GM04504 (cell line): ENCODE measurements at regions not wholly inside any gene's neighbourhood (a gene's known extent, or its start where the extent isn't known, plus 50 kb on each side); places are given as distances from the start of the nearest gene placed in this dataset.

Experiments
- DNase-seq: peaks from one replicate; pipeline ENCODE4 v3.0.0-alpha.2; 2012; ENCODE audit warnings: low read depth

DNA sequence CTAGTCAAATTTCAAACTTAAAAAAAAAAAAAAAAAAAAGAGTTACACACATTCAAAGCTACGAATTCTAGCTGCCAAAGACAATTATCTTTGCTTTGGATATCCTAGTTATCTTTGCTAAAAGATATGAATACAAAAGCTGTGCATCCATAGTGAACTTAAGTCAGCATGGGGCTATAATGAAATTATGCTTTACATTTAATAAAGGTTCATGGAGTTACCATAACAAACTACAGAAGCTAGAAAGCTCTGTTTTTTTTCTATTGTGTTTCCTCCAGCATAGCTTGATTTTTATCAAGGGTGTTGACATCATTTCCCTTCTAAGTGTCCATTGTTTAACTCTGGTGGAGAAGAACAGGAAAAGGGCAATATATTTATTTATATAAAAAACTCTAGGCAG lies 234.1 kb downstream of the ANKRD50 start:
- no peak for DNase-seq

DNA sequence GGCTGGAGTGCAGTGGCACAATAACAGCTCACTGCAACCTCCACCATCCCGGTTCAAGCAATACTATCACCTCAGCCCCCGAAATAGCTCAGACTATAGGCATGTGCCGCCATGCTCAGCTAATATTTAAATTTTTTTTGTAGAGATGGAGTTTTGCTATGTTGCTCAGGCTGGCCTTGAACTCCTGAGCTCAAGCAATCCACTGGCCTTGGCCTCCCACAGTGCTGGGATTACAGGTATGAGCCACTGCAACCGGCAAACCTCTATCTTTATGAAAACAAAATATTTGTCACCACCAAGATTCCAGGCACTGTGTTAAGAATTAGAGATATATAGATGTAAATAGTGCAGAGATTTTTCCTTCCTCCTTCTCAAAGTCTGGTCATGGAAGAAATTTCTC lies 232.5 kb downstream of the ANKRD50 start:
- no peak for DNase-seq

DNA sequence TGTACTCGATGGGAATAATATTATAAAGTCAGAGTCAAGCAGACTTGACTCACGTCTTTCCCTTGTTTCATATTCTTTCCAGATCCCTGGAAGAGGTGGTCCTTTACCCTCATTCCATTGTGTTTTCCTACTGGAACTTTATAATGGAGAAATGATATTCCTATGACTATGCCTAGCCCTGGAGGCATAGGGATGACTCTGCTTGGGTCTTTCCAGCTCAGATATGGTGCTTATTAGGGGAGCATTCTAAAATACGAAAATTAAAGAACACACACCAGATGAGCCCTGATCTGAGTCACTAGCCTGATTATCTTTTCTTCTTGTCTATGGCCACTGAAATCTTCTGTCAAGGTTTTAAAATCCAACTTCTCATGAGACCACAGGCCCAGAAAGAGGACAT lies 231.4 kb downstream of the ANKRD50 start:
- no peak for DNase-seq

DNA sequence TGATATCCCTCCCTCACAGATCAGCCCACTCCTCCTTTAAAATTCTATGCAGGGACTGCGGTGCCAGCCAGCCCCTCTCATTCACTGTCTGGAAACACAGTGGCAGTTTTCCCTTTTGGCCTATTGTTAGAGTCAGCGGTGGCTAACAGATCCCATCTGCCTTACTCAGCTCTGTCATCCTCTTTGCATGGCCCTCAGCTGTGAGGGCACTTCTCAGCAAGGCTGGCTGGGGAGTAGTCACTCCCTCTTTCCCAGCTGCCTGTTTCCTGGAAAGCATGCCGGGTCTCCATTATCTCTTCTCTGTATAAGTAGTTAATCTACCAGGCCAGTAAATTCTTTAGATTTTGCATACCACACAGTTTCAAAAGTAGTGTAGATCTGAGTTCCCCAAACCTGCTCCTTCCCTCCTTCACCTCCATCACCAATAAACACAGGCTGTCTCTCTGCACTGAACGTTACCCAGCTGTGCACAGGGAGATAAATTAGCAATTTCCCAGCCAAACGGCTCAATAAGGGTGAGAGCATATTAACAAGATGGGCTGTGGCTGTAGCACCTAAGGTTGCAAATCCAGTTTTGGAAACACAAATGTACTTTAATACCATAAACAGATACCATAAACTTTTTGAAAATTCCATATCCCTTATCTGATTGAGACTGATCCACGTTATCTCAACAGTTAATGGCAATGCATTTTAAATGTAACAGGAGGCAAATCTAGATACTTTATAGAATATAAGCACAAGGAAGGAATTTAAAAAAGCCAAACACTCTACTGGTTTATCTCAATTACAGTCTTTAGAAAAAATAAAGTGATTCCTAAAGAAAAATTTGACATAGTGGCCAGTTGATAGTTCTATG lies 229.3 kb downstream of the ANKRD50 start:
- no peak for DNase-seq

- no peak for DNase-seq
Measured at GRCh38 chr4:124484008-124484407, 228.5 kb downstream of the ANKRD50 start.

DNA sequence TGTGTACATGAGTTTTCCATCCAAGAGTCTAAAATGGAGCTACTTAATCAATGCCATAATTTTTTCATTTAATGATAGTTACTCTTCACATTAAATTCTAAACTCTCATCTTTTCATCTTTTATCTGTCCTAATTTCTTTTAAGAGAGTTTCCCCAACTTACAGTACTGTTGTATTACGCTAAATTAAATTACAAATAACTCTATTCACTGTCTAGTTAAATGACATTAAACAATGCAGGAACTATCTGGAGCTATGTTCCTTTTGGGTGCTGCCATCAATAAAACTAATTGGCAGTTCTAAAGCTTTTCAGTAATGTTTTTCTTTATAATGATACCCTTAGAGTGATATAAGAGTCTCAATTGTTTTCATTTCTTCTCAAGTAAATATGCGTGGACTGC lies 227.6 kb downstream of the ANKRD50 start:
- no peak for DNase-seq

DNA sequence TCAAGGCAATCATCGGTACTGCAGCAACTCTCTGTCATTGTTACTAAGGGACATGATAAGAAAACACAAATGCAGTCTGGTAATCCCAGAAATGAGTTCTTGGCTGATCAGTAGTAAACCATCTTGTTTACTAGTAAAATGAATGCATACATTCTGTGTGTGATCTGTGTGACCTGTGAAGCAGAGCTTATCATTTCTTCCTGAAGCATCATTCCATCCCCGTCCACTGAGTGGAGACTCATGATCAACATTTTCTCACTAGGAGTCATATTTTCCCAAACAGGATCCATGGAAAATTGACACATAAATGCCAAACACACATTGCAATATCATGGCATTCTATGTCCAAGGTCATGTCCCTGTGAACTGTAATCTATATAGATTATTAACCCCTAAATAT lies 226.1 kb downstream of the ANKRD50 start:
- no peak for DNase-seq

DNA sequence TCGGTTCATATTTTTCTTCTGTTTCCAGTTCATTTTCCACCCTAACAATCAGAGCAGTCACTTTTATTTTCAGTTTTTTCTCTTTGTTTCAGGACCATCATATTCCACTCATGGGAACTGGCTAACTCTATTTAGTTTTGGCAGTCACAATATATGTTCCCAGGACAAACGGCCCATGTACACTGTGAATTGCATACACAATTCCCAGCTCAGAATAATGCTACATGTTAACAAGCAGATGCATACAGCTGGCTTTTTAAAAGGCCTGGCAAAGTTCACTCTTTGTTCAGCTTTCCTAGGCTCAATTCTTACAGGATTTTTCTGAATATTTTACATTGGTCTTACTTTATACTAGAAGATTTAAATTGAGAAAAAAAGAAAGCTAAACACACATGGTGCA lies 224.9 kb downstream of the ANKRD50 start:
- DNase-seq, result no peak

GRCh38 chr4:124491361-124492145 lies 221.0 kb downstream of the ANKRD50 start:
- no peak for DNase-seq

DNA sequence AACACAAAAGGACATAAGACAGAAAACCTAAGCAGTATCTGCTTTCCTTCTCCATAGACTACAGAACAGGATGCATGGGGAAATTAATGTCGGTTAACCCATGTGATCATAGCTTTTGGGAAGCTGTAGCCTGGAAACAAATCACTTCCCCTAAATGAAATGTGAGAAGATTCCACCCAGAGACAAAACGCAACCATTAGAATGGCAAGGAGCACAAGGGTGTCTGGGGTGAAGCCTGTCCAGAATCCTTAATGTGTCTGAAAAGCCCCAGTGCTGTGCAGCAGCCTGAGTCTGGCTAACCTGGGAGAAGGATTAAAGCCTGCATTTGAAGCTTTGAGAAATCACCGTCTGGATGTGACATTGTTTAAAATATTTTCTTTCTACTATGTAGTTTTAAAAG lies 213.3 kb downstream of the ANKRD50 start:
- DNase-seq, result no peak

- DNase-seq, result no peak
Measured at GRCh38 chr4:124501576-124501975, 211.0 kb downstream of the ANKRD50 start.

GRCh38 chr4:124504431-124504830 lies 208.1 kb downstream of the ANKRD50 start:
- no peak for DNase-seq

- DNase-seq, result no peak
Measured at GRCh38 chr4:124505211-124505610, 207.3 kb downstream of the ANKRD50 start.

- DNase-seq, result no peak
Measured at GRCh38 chr4:124509151-124509550, 203.4 kb downstream of the ANKRD50 start.

GRCh38 chr4:124514588-124514987 lies 197.9 kb downstream of the ANKRD50 start:
- DNase-seq, result no peak

- DNase-seq, result no peak
Measured at GRCh38 chr4:124515591-124515990, 196.9 kb downstream of the ANKRD50 start.

GRCh38 chr4:124519196-124519595 lies 193.3 kb downstream of the ANKRD50 start:
- DNase-seq, result no peak

DNA sequence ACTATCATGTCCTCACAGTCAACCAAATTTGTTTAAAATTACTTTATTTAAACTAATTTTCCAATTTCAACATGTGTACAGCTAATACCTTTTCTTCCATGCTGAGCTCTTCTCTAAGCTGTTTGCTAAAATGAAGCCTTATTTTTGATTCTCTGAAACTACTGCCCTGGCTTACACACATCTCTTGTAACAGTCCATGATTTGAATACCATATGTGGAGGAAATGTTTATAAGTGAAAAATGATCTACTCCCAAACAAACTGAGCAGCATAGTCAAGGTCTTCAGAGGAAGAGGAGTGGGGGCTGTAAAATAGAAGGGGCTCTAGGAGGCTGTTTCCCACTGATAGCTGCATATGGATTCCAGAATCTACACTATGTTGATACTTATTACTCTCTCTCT lies 188.7 kb downstream of the ANKRD50 start:
- no peak for DNase-seq

- no peak for DNase-seq
Measured at GRCh38 chr4:124525524-124525923, 187.0 kb downstream of the ANKRD50 start.

DNA sequence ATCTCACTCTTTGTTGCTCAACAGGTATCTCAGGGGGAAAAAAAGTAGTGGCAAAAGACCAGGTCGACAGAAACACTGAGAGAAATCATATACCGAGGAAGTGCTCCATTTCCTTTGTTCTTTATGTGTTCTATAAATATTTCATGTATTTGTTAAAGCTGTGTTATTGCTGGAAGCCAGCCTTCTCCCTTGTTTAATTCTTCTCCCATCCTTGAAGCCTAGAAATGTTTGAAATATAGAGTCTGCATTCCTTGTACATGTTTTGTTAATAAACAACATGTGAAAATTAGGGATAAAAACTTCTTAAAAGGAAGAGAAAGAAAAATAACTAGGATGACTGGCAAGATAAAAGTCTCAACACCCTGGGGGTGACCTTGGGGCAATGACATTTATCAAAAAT lies 186.2 kb downstream of the ANKRD50 start:
- DNase-seq, result no peak

- no peak for DNase-seq
Measured at GRCh38 chr4:124526769-124527168, 185.8 kb downstream of the ANKRD50 start.

- DNase-seq, result no peak
Measured at GRCh38 chr4:124527364-124527763, 185.2 kb downstream of the ANKRD50 start.

- no peak for DNase-seq
Measured at GRCh38 chr4:124529131-124529530, 183.4 kb downstream of the ANKRD50 start.
